Fibroblast of villous mesenchyme (primary cell): ENCODE measurements at regions not wholly inside any gene's neighbourhood (a gene's known extent, or its start where the extent isn't known, plus 50 kb on each side); places are given as distances from the start of the nearest gene placed in this dataset.

Experiments
- DNase-seq: peaks from one replicate; pipeline ENCODE4 v3.0.0-alpha.2; 2010; ENCODE audit warnings: low read depth
- H3K4me3 ChIP-seq: 2 replicates; pipeline ENCODE4 v1.5.1; 2011; ENCODE audit warnings: low read depth, mild to moderate bottlenecking, low read length
- CTCF ChIP-seq: IDR thresholded peaks from 2 replicates; pipeline ENCODE4 v1.5.1; 2012; ENCODE audit warnings: low read depth, mild to moderate bottlenecking, low read length; ENCODE audit not compliant: insufficient read depth

DNA sequence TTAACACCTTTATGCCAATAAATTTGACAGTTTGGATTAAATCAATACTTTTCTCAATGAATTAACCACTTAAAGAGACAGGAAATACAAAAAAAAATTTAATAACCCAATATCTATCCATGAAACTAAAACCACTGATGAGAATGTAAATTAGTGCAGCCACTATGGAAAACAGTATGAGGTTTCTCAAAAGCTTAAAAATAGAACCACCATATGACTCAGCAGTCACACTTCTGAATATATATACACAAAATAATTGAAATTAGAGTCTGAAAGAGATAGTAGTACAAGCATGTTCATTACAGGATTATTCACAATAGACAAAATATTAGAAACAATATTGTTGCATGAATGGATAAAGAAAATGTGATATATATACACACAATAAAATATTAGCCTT lies 382.1 kb upstream of the SETBP1 start:
- DNase-seq = no peak
- no peak overlapping the region for H3K4me3 ChIP-seq
- TF ChIP-seq CTCF = no peak

DNA sequence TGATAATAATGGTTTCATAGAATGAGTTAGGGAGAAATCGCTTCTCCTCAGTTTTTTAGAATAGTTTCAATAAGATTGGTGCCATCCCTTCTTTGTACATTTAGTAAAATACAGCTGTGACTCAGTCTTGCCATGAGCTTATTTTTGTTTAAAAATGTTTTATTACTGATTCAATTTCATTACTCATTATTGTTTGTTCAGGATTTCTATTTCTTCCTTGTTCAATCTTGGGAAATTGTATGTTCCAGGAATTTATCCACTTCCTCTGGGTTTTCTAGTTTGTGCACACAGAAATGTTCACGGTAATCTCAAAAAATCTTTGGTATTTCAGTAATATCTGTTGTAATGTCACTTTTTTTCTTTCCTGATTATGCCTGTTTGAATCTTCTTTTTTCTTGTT lies 371.5 kb upstream of the SETBP1 start:
- H3K4me3 ChIP-seq = no peak overlapping the region
- peak; percentile 14 for DNase-seq
- TF ChIP-seq CTCF = no peak

GRCh38 chr18:44320619-44321460 lies 359.8 kb upstream of the SETBP1 start:
- TF ChIP-seq CTCF = no peak
- DNase-seq = no peak
- no peak overlapping the region for H3K4me3 ChIP-seq

DNA sequence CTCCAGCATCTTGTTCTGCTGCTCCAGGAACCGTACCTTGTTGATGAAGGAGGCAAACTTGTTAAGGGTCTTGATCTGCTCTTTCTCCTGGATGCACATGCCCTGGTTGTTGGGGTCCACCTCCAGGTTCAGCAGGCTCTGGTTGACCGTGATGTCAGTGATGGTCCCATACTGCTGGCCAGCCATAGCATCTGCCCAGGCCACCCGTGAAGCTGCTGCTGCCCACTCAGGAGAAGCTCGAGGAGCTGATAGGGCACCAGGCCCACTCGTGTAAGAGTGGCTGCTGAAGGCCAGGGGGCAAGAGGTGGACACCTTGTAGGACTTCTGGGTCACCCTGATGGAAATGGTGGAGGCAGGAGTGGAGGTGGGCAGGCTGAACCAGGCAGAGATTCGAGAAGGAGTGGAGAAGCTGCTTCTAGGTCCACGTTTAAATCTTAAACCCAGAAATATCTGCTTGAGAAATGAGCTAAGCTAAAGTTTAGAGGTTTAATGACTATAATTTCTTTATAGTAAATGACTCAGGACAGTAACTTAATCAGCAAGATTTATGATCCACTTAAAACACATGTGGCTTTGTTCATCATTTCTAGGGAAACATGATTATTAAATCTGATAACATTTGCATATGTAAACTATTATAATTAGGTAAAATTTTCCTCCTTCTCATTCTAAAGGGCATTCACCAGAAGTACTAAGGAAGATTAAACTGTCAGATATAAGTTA lies 358.7 kb upstream of the SETBP1 start:
- H3K4me3 ChIP-seq = no peak overlapping the region
- DNase-seq = peak; percentile 15
- no peak for TF ChIP-seq CTCF

DNA sequence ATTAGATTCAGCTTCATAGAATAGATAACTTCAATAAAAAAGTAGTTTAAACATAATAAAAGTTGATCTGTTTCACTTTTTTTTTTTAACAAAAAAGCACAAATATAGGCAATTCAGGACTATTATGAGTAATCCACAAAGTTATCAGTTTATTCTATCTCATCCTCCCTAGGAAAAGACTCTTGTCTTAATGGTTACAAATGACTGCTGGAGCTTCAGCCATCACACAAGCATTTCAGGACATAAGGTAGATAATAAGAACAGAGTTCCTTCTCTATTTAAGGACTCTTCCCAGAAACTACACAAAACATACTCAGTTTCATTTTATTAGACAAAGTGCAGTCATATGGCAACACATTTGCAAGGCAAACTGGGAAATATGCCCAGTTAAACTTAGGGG lies 357.6 kb upstream of the SETBP1 start:
- no peak overlapping the region for H3K4me3 ChIP-seq
- no peak for DNase-seq
- TF ChIP-seq CTCF = no peak

- DNase-seq = no peak
- H3K4me3 ChIP-seq = no peak overlapping the region
- no peak for TF ChIP-seq CTCF
These were observed 356.3 kb upstream of the SETBP1 start for GRCh38 chr18:44324361-44324760.
